HG02970 (cell line): ENCODE measurements at regions not wholly inside any gene's neighbourhood (a gene's known extent, or its start where the extent isn't known, plus 50 kb on each side); places are given as distances from the start of the nearest gene placed in this dataset.
A peak's percentile ranks its signal among the peaks of the same experiment; 100 is the strongest.
"Not testable (repeated sequence)": the region's sequence is repeated elsewhere in the genome, so short reads cannot be mapped to it uniquely, and the experiment has no call there.

ENCODE experiments used
- ATAC-seq: cut with Tn5 transposase; IDR thresholded peaks from one replicate; pipeline ENCODE4 v1.9.1; 2021; ENCODE audit warnings: mild to moderate bottlenecking, moderate library complexity, moderate number of reproducible peaks; ENCODE audit not compliant: unreplicated experiment, low FRiP score

DNA sequence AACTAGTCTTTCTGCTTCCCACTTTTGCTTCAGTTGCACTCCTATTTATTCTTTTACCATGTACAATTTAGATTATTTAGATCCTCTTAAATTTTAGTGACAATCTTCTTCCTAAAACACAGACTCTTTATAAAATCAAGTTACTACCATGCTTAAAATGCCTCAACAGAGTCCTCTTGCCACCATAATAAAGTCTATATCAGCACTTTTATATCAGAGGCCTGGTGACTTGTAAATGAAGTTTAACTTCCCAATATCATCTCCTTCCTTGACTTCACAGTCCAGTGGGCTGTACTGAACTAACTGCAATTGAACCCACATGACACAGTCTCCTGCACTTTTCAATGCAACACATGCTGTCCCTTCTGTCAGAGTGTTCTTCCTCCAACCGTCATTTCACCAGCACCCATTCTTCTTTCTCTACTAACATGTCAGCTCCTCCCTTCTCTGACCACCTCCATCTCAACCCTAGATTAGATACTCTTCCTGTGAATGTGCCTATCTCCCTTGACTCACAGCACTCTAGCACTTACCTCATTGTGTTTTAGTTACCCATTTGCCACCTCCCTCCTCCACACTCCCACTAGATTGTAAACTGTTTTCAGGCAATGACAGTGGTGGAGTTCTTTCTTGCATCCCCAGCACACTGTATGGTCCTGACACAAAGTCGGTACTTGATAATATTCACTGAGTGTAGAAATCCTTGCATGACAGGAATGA, 414.9 kb downstream of the SATB2 start:
- no peak for ATAC-seq

DNA sequence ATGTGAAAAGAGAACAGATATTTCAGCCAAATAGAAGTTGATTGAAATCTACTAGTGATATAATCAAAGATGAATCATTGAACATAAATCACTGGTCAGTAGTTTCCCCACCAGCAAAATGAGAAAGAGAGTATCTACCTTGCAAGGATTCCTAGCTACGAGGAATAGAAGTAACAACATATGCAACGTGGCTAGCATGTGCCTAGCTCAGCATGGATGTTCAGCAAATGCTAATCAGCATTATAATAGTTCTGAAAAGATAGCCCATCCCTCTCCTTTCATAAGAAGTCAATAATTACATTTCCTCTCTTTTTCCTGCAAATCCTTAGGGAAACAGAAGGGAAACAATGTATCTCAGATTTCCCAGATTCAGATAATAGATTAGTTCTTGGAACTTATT, 417.2 kb downstream of the SATB2 start:
- no peak for ATAC-seq

DNA sequence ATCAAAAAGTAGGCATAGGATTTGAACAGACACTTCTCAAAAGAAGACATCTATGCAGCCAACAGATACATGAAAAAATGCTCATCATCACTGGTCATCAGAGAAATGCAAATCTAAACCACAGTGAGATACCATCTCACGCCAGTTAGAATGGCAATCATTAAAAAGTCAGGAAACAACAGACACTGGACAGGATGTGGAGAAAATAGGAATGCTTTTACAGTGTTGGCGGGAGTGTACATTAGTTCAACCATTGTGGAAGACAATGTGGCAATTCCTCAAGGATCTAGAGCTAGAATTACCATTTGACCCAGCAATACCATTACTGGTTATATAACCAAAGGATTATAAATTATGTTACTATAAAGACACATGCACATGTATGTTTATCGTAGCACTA, 424.0 kb downstream of the SATB2 start:
- ATAC-seq = not testable (repeated sequence)

DNA sequence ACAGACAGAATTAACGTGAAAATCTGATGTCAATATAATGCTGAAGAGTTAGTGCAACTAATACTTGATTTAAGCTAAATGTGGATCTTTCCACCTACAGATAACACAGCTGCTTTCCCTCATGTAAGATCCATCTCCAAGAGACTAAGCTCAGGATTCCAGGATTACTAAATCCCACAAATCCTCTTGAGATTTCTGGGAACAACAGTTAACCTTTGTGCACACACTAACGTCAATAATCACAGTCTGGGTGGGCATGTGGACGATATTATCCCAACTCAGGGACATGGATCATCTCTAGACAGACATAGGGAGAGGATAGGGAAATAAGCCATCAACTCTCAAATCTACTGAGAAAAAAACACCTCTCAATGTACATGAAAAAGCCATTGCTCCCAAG, 432.6 kb downstream of the SATB2 start:
- ATAC-seq = no peak

DNA sequence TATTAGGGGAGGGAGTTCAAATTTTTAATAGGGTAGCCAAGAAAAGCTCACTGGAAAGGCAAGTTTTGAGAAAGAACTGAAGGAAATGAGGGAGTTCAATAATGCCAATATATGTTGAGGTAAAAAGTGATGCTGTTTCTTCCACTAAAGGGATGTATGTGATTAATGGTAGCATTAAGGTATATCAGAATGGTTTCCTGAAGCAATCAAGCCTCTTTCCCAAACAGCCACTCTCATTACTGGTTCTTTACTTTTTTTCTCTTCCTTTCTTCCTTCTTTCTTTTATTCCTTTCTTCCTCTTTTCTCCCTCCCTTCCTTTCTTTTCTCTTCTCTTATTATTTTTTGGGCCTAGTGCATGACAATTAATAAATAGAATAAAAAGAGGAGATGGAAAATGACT, 433.5 kb downstream of the SATB2 start:
- no peak for ATAC-seq

DNA sequence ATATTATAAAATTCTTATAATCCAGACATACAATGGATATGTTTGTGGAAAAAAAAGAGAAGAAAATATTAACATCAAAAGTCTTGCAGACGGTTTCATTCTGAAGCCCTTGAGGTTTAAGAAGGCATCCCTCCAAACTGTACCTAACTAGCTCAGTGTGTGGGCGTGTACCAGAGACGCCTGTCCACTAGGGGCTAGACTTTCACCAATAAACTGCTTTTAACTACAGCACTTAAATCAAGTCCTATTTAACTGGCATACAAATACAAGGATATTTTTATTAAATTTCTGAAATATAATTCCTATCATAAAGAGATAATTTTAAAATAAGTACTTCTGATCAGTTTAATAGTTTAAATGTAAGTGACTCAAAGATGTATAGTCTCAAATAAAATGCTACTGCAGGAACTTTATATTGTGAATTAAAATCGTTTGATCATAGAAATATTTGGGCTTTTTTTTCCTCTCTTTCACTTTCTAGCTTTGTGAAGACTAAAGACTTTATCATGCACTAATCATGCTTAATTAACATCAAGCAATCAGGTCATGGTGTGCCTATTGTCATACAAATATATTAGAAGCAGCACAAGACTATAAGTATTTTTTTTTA, 437.7 kb downstream of the SATB2 start:
- ATAC-seq = peak; percentile 57

DNA sequence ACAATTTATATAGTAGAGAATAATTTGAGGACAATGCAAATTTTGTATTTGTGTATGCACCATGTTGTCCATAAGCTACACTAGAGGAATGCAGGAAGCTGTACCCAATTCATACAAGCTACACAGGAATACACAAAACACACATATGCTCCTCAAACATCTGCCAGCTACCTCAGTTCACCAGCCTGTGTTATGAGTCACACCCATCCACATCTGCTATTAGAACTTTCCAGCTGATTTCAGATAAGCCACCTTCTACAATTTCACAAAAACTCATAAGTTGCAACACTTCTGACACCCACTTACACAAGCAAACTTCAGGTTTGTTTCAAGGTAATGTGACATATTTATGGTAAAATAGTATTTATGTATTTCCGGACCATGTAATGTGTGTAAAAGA, 438.9 kb downstream of the SATB2 start:
- no peak for ATAC-seq

DNA sequence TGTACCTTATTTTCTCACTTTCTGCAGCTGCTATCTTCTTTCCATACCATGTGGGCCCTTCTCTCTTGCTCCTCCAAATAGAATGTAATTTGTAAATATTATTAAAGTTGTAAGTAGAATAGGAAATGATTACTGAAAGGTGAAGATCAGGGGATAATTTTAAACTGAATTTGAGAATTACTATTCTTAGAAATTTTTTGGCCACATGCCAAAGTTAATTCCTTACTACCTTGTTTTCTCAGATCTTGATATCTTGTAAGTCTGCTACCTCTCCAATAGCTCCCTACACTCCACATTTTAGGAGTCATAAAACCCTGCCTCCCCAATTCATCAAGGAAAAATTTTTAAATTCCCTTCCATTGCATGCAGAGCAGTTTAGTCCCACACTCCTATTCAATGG, 442.7 kb downstream of the SATB2 start:
- no peak for ATAC-seq

DNA sequence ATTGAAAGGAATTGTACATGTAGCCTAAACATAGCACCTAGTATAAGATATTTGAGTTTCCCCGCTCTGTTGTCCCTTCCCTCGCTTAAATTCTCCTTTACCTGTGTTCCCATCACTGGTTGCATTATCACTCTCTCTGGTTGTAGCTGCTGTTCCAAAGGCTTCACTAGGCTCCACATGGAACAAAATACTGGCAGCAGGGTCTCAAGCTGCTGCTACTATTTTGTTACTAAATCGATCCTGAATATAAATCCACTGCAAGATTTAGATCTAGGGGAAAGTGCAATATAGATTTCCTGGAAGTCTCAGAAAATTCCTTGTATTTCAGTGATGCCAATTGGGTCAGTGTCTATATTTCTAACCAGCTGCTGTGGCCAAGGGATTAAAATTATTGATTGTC, 443.5 kb downstream of the SATB2 start:
- no peak for ATAC-seq

DNA sequence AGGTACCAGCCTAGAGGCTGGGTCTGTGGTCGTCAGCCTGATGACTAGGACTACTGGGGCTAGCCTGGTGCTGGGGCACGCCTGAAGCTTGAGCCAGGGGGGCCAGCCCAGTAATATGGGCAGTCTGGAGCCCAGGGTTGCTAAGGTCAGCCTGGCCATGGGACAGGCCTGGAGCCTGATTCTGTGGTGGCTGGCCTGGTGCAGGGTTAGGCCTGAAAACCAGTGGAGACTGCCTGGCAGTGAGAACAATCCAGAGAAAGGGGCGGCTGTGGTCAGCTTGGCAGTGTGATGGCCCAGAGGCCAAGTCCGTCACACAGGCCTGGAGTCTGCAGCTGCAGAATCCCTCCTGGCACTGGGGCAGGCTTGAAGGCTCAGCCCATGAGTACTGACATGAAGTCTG, 445.8 kb downstream of the SATB2 start:
- ATAC-seq = no peak

DNA sequence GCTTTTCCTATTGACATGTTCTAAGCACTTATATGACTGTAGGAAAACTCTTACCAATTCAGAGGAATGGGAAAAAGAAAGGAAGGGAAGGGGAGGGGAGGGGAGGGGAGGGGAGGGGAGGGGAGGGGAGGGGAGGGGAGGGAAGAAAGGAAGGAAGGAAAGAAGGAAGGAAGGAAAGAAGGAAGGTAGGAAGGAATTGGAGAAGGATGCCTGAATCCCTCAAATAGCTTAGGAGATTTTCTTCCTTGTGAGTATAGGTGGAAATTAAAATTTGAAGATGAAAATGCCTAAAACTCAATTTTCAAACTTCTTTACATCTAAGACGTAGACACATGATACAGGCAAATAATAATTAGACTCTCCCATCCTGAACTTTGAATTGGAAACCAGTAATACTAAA, 463.1 kb downstream of the SATB2 start:
- no peak for ATAC-seq

DNA sequence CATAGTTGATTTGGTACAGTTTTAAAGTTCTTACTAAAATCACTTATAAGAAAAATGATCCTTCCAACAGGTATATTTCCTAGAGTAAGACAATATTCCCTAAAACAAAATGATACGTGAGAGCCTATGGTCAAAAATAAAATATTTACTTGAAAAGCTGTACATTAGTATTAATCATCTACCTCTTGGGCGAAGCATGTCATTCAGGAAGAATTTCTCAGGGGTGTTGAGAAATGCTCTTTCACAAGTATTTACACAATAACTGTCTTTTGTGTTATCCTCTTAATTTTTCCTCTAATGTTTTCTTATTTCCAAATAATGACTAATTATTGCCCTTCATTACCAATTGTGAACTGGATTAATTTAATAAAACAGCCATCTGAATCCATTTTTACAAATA, 466.3 kb downstream of the SATB2 start:
- no peak for ATAC-seq

DNA sequence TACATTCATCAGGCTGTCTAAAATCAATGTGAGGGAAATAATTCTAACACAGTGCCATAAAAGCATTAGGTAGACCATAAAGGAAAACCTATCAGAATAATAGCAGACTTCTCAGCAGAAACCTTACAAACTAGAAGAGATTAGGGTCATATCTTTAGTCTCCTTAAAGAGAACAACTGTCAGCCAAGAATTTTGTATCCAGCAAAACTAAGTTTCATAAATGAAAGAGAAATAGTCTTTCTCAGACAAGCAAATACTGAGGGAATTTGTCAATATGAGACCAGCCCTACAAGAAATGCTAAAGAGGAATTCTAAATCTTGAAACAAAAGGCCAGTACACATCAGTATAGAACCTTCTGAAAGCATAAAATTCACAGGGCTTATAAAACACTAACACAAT, 482.0 kb downstream of the SATB2 start:
- no peak for ATAC-seq

DNA sequence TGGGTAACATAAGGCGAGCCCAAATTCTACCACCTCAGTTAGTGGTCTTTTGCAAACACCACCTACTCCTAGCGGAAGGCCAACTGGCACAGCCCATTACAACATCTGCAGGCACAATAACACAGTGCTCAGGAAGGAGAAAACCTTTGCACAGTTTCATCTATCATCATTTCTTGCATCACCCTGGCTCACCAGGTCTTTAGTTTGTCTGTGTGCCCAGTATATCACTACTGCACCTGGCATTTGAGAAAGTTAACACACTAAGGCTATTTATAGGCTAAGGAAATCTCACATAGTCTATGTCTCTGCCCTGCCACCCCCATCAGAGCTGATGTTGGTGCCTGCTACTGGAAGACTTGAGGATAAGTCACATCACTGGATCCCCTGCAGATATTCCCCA, 484.0 kb downstream of the SATB2 start:
- no peak for ATAC-seq

DNA sequence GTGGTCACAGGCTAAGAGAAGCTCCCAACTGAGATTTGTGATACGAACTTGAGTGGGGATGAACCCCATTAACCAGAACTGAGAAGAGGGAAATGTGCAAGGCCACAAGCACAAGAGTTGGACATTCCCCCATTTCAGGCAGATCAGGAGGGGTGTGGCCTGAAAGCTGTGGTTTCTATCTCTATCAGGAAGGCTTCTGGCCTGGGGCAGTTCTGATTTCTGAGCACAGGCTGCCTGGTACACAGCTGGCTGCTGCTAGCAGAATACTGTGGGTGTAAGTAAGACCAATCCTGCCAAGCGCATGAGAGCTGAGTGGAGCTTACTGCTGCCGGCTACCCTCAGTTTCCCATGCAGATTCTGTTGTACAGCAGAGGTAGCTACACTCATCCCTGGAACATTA, 484.6 kb downstream of the SATB2 start:
- no peak for ATAC-seq

DNA sequence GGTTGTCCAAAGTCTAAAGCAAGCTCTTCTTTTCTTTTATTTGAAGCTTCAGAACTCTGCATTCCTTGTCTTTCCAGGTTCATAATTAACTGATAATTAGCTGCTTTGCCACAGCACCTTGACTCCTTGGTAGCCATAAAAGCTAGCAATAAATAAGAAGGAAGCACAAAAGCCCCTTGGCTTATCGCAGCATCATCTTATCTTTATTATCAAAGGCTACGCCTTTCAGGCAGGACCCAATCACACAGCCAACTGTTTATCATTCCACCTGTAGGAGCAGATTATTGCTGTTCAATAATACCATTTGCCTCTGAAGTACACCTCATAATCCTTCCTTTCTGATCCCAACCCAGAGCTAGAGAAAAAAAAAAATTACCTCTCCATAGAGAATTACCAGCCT, 489.2 kb downstream of the SATB2 start:
- no peak for ATAC-seq

DNA sequence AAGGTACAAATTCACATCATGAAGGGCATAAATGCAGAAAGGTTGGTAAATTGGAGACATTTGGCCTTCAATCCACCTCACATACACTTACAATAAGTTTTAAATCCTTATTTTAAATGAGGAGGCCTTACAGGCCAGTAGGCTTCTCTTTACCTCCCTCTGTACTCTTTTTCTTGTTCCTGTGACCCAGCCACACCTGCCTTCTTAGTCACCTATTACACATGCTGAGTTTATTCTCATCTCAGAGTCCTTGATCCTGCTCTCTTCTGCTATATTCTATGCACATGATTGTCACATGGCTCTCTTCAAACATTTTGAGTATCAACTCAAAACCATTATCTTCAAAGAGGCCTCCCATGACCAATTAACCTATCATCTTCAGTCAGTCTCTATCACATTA, 491.5 kb downstream of the SATB2 start:
- ATAC-seq = no peak

DNA sequence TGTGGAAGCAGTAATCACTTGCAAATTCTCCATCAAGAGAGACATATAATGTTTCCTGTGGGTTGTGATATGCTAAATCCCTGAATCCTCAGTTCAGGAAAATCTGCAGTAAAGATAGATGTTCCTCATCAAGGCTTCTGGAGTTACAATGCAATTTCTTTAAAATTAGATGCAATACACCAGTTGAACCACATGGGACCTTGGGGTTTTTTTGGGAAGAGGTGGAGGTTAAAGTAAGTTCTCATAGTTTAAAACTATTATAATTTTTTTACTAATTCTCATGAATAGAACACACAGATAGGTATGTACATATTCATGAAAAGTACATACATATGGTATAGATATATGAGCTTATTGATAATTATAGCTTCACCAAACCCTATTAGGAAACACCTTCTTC, 496.2 kb downstream of the SATB2 start:
- no peak for ATAC-seq

DNA sequence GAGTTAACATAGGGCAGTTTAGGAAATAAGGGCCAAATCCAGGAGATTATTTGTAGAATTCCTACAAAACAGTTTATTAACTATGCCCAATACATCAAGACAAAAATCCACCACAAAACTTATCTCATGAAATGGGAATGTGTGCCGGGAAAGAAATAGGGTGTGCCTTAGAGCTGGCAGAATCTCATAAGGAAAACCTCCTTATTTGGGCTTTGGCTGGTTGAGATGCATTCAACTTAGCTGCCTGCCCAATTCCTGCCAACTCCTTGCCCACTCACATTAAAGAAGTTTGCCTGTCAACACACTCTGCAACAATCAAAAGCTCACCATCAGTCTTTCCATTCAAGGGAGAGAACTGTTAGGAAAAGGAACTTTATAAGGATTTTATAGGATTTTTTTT, 500.6 kb downstream of the SATB2 start:
- no peak for ATAC-seq

DNA sequence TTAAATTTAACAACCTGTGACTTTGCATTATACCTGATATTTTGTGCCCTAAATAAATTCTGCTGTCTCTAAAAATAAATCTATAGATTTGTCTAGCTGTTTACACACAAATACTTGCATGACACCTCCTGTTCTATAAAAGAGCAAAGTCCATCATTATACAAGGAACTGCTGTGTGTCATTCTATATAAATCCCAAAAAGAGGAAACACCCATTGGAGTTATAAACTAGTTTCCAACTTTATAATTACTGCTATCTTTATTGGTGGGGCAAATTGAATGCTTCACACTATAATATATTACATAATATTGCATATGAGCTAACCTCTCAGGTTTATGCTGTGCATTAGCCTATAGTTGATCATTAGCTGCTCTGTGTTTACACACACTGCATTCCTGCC, 504.4 kb downstream of the SATB2 start:
- no peak for ATAC-seq

DNA sequence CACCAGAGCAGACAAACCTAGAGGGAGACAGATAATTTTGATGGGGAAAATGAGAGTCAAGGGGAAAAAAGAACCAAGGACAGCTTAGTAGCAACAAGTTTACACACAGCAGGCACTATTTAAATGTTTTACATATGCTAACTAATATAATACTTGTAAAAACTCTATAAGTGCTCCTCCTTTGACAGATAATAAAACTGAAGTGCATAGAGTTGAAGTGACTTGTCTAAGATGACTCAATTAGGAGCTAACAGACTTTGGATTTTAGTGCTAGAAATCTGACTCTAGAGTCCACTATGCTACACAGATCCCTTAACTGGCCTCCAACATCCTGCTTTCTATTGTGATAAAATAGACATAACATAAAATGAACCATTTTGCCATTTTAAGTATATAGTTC, 506.9 kb downstream of the SATB2 start:
- no peak for ATAC-seq

DNA sequence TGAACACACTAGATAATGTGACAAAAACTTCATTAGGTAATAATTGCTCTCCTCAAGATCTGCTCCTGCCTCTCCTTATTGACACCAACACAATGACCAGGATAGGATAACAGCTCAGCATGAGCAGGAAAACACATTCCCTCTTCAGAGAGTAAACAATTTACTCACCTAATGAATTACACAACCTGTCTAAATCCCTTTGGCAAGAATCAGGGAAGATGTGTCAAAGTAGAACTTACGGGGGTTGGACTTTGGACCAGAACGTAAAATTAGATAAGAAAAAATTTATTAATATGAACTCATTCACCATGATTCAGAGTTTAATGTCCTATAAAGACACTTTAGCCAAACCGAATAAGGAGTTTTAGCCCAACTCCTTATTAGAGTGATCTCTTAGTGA, 512.2 kb downstream of the SATB2 start:
- no peak for ATAC-seq

DNA sequence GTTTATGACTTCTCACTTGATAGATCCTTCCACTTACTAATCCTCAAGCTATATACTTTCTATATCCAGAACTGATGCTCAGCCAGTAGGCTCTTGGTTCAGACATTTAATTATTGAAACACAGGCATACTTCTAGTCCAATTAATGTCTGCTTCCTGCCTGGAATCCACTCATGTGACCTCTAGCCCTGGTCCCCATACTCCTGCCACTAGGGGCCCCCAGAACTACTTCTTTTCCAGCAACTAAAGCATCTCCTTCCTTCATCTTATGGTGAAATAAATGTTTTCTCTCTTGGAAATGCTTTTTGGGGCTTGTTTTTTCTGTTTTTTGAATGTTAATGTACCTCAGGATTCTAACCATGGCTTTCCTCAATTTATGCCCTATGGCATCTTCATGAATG, 527.6 kb downstream of the SATB2 start:
- no peak for ATAC-seq
